WTC11 (cell line): ENCODE measurements at regions not wholly inside any gene's neighbourhood (a gene's known extent, or its start where the extent isn't known, plus 50 kb on each side); places are given as distances from the start of the nearest gene placed in this dataset.

Source experiments
- ATAC-seq: fragments of 200-7000 bp; cut with Tn5 transposase; 2 replicates; pipeline ENCODE4 v1.10.0; 2021; ENCODE audit warnings: mild to moderate bottlenecking, moderate library complexity
- CTCF ChIA-PET: fragments of 300-600 bp; sonication (Branson Sonifier 250); formaldehyde crosslinking; loops from one replicate; lab custom pipeline; 2021; ENCODE audit warnings: antibody characterized with exemption; lab: Charles Lee
- POLR2A ChIA-PET: fragments of 350-600 bp; sonication (Branson Sonifier 250); formaldehyde crosslinking; loops from one replicate; lab custom pipeline; 2021; ENCODE audit warnings: antibody characterized with exemption; lab: Charles Lee
- DNase-seq: peaks from one replicate; pipeline ENCODE4 v3.0.0; 2021; ENCODE audit warnings: low spot score
- H3K27ac Mint-ChIP-seq: 2 replicates; pipeline ENCODE4 v1.8.0; 2021; ENCODE audit warnings: mixed read lengths
- H3K27me3 Mint-ChIP-seq: 2 replicates; pipeline ENCODE4 v1.8.0; 2021; ENCODE audit warnings: low read depth, mild to moderate bottlenecking, moderate library complexity, mixed read lengths
- H3K36me3 Mint-ChIP-seq: 2 replicates; pipeline ENCODE4 v1.8.0; 2021; ENCODE audit warnings: mixed read lengths
- H3K4me1 Mint-ChIP-seq: 2 replicates; pipeline ENCODE4 v1.8.0; 2022; ENCODE audit warnings: mixed read lengths
- H3K4me3 Mint-ChIP-seq: 2 replicates; pipeline ENCODE4 v1.8.0; 2021; ENCODE audit warnings: mild to moderate bottlenecking, moderate library complexity, mixed read lengths
- H3K9me3 Mint-ChIP-seq: 2 replicates; pipeline ENCODE4 v1.8.0; 2021; ENCODE audit warnings: mixed read lengths
- ATF6 ChIP-seq: sonication (generic); formaldehyde crosslinking; IDR thresholded peaks from 2 replicates; pipeline ENCODE4 v1.8.1; 2023; ENCODE audit warnings: mild to moderate bottlenecking, missing genetic modification reagents
- EMX1 ChIP-seq: fragments of 250-450 bp; sonication (Bioruptor Pico); IDR thresholded peaks from 2 replicates; pipeline ENCODE4 v1.8.0; 2021; ENCODE audit warnings: mild to moderate bottlenecking
- ERG ChIP-seq: fragments of 250-450 bp; sonication (Bioruptor Pico); IDR thresholded peaks from 2 replicates; pipeline ENCODE4 v1.8.0; 2021; ENCODE audit warnings: mild to moderate bottlenecking
- ETV6 ChIP-seq: sonication (generic); formaldehyde crosslinking; IDR thresholded peaks from 2 replicates; pipeline ENCODE4 v1.8.1; 2022; ENCODE audit warnings: mild to moderate bottlenecking, missing genetic modification reagents
- FOXP4 ChIP-seq: sonication (generic); formaldehyde crosslinking; IDR thresholded peaks from 2 replicates; pipeline ENCODE4 v1.8.0; 2022; ENCODE audit warnings: mild to moderate bottlenecking, missing genetic modification reagents
- GTF2I ChIP-seq: fragments of 250-450 bp; sonication (Bioruptor Pico); conservative IDR thresholded peaks from 2 replicates; pipeline ENCODE4 v1.4.0; 2021; ENCODE audit warnings: mild to moderate bottlenecking
- IRF1 ChIP-seq: sonication (generic); formaldehyde crosslinking; IDR thresholded peaks from 2 replicates; pipeline ENCODE4 v1.8.0; 2023; ENCODE audit warnings: missing genetic modification reagents
- IRF2 ChIP-seq: sonication (generic); formaldehyde crosslinking; IDR thresholded peaks from 2 replicates; pipeline ENCODE4 v1.8.0; 2022; ENCODE audit warnings: low read depth, missing genetic modification reagents, borderline replicate concordance
- JUN ChIP-seq: sonication (generic); formaldehyde crosslinking; IDR thresholded peaks from 2 replicates; pipeline ENCODE4 v1.8.0; 2023; ENCODE audit warnings: mild to moderate bottlenecking, missing genetic modification reagents
- KAT7 ChIP-seq: sonication (generic); formaldehyde crosslinking; IDR thresholded peaks from 2 replicates; pipeline ENCODE4 v1.8.1; 2023; ENCODE audit warnings: missing genetic modification reagents, mild to moderate bottlenecking, borderline replicate concordance
- MLX ChIP-seq: sonication (generic); formaldehyde crosslinking; IDR thresholded peaks from 2 replicates; pipeline ENCODE4 v1.8.1; 2023; ENCODE audit warnings: mild to moderate bottlenecking, missing genetic modification reagents, moderate library complexity
- MYBL2 ChIP-seq: sonication (generic); formaldehyde crosslinking; IDR thresholded peaks from 2 replicates; pipeline ENCODE4 v1.8.1; 2023; ENCODE audit warnings: mild to moderate bottlenecking, moderate library complexity, missing genetic modification reagents
- NFE2L1 ChIP-seq: sonication (generic); formaldehyde crosslinking; IDR thresholded peaks from 2 replicates; pipeline ENCODE4 v1.8.1; 2023; ENCODE audit warnings: missing genetic modification reagents
- SOX15 ChIP-seq: fragments of 250-450 bp; sonication (Bioruptor Pico); IDR thresholded peaks from 2 replicates; pipeline ENCODE4 v1.9.0; 2021; ENCODE audit warnings: mild to moderate bottlenecking
- SP1 ChIP-seq: sonication (generic); formaldehyde crosslinking; conservative IDR thresholded peaks from 2 replicates; pipeline ENCODE4 v1.8.1; 2022; ENCODE audit warnings: missing genetic modification reagents
- TEAD4 ChIP-seq: sonication (generic); formaldehyde crosslinking; IDR thresholded peaks from 2 replicates; pipeline ENCODE4 v1.8.0; 2022; ENCODE audit warnings: mild to moderate bottlenecking, missing genetic modification reagents
- TP53 ChIP-seq: sonication (generic); formaldehyde crosslinking; IDR thresholded peaks from 2 replicates; pipeline ENCODE4 v1.8.1; 2023; ENCODE audit warnings: mild to moderate bottlenecking, missing genetic modification reagents
- ZBTB21 ChIP-seq: sonication (generic); formaldehyde crosslinking; IDR thresholded peaks from 2 replicates; pipeline ENCODE4 v1.8.1; 2023; ENCODE audit warnings: mild to moderate bottlenecking, missing genetic modification reagents, borderline replicate concordance
- ZNF138 ChIP-seq: sonication (generic); formaldehyde crosslinking; conservative IDR thresholded peaks from 2 replicates; pipeline ENCODE4 v1.8.1; 2022; ENCODE audit warnings: mild to moderate bottlenecking, moderate library complexity, missing genetic modification reagents
- ZNF232 ChIP-seq: sonication (generic); formaldehyde crosslinking; IDR thresholded peaks from 2 replicates; pipeline ENCODE4 v1.8.0; 2022; ENCODE audit warnings: mild to moderate bottlenecking, missing genetic modification reagents
- ZNF281 ChIP-seq: sonication (generic); formaldehyde crosslinking; IDR thresholded peaks from 2 replicates; pipeline ENCODE4 v1.8.0; 2023; ENCODE audit warnings: mild to moderate bottlenecking, missing genetic modification reagents
- ZNF425 ChIP-seq: fragments of 250-450 bp; sonication (Bioruptor Pico); conservative IDR thresholded peaks from 2 replicates; pipeline ENCODE4 v1.9.0; 2021; ENCODE audit warnings: mild to moderate bottlenecking

- Mint-ChIP-seq H3K36me3 (no peaks in the 10 kb centered on the region), H3K27me3 (no peaks in the 10 kb centered on the region), H3K27ac (no peak overlapping the region), H3K9me3 (no peaks in the 10 kb centered on the region), H3K4me1 (no peaks in the 10 kb centered on the region), H3K4me3 (no peak overlapping the region)
- TF ChIP-seq ZBTB21 (CRISPR knock-in tag) (no peak), MYBL2 (CRISPR knock-in tag) (no peak), ZNF138 (CRISPR knock-in tag) (no peak), GTF2I (CRISPR knock-in tag) (no peak)
- DNase-seq, result no peak
- POLR2A ChIA-PET, result no interaction called here
- no peak for ATAC-seq
- CTCF ChIA-PET, result no interaction called here
Measured at GRCh38 chrX:8052909-8053308, 118.2 kb downstream of the VCX2 start.

GRCh38 chrX:8049827-8050226 lies 121.2 kb downstream of the VCX2 start:
- DNase-seq, result no peak
- ChIA-PET CTCF (no interaction called here), POLR2A (no interaction called here)
- Mint-ChIP-seq H3K4me1 (no peaks in the 10 kb centered on the region), H3K27ac (no peak overlapping the region), H3K9me3 (no peaks in the 10 kb centered on the region), H3K36me3 (no peaks in the 10 kb centered on the region), H3K27me3 (no peaks in the 10 kb centered on the region), H3K4me3 (no peak overlapping the region)
- TF ChIP-seq ETV6 (CRISPR knock-in tag) (no peak), ZBTB21 (CRISPR knock-in tag) (no peak), ZNF232 (CRISPR knock-in tag) (no peak), EMX1 (CRISPR knock-in tag) (no peak), NFE2L1 (CRISPR knock-in tag) (no peak), IRF1 (CRISPR knock-in tag) (no peak), SOX15 (CRISPR knock-in tag) (no peak), ATF6 (CRISPR knock-in tag) (no peak), JUN (CRISPR knock-in tag) (no peak), KAT7 (no peak), MLX (CRISPR knock-in tag) (no peak), ZNF281 (CRISPR knock-in tag) (no peak), ZNF425 (CRISPR knock-in tag) (no peak), IRF2 (CRISPR knock-in tag) (no peak), ERG (CRISPR knock-in tag) (no peak), TEAD4 (CRISPR knock-in tag) (no peak), FOXP4 (CRISPR knock-in tag) (no peak), SP1 (no peak), TP53 (CRISPR knock-in tag) (no peak)
- no peak for ATAC-seq
